Stimulated activated CD8-positive, alpha-beta memory T cell treated with anti-CD3 and anti-CD28 coated beads, Interleukin-12 subunit alpha, Interleukin-12 subunit beta, amount 100 ng/mL, for 24 hours (primary cell): ENCODE measurements at regions not wholly inside any gene's neighbourhood (a gene's known extent, or its start where the extent isn't known, plus 50 kb on each side); places are given as distances from the start of the nearest gene placed in this dataset.
"Not testable (repeated sequence)": the region's sequence is repeated elsewhere in the genome, so short reads cannot be mapped to it uniquely, and the experiment has no call there.

ENCODE experiments used
- DNase-seq: peaks from one replicate; pipeline ENCODE4 v3.0.0-alpha.2; 2020; ENCODE audit errors: extremely low read depth

- not testable (repeated sequence) for DNase-seq
Observed at GRCh38 chr3:75388486-75389124, 275.5 kb upstream of the FRG2C start.

DNA sequence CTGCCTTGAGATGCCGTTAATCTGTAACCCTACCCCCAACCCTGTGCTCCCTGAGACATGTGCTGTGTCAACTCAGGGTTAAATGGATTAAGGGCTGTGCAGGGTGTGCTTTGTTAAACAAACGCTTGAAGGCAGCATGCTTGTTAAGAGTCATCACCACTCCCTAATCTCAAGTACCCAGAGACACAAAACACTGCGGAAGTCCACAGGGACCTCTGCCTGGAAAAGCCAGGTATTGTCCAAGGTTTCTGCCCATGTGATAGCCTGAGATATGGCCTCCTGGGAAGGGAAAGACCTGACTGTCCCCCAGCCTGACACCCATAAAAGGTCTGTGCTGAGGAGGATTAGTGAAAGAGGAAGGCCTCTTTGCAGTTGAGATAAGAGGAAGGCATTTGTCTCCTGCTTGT, 270.8 kb upstream of the FRG2C start:
- DNase-seq: not testable (repeated sequence)

DNA sequence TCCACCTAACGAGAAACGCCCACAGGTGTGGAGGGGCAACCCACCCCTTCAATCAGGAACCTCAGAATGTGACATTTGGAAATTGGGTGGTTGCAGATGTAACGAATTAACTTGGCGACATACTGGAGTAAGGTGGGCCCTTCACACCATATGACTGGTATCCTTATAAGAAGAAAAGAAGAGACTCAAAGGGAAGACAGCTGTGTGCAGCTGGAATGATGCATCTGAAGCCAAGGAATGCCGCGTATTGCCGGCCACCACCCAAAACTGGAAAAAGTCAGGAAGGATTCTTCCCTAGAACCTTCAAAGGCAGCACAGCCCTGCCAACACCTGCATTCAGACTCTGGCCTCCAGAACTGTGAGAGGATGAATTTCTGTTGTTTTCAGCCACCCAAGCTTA, 270.0 kb upstream of the FRG2C start:
- DNase-seq: not testable (repeated sequence)

DNA sequence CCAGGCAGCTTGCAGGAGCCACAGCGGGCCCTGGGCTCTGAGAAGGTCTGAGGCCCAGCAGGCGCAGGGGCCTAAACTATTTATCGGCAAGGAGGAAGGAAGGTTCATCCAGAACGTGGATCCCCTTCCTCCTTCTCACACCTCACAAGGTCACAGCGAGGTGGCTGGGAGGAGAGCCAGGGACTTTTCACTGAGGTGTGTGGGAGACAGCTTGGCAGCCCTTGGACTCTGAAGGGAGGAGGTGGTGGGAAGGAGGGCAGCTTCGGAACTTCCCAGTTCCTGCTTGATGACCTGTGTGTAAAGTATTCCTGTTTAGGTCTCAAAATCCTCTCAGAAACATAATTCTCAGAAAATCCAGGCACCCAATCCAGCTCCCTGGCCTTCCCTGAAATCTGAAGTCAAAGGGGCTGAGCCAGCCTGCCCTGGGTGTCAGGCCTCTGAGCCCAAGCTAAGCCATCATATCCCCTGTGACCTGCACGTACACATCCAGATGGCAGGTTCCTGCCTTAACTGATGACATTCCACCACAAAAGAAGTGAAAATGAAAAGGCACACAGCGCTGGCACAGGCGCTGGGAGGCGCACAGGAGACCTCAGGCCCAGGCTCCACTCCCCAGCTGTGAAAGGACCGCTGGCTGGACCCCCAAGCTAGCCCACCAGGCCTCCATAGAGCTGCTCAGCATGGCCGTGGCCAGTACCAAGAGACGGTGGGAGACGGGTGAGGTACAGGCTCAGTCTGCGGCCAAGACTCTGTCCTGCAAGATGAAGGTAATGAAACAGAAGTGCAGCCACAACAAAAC, 269.4 kb upstream of the FRG2C start:
- not testable (repeated sequence) for DNase-seq

GRCh38 chr3:75395580-75396315, 268.4 kb upstream of the FRG2C start:
- DNase-seq: no peak

DNA sequence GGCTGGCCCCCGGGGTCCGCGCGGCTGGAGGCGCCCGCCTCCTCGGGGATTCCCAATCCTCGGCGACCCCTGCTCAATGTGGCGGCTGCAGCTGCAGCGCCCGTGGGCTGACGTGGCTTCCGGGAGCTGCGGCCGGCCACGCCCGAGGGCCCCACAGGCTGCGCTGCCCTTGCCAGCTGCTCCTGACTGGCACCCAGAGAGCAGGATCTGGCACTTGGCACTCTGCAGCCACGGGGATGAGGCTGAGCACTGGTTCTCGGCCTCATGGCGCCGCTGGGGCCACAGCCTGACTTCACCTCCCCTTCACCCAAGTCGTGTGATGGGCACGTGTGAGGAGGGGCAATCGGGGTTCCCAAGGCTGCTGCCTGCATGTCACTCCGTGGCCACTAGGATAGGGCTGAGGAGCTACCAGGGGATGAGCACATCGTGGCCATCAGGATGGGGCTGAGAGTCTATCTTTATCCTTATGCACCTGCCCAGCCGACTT, 267.8 kb upstream of the FRG2C start:
- DNase-seq: no peak

GRCh38 chr3:75397486-75397885, 266.6 kb upstream of the FRG2C start:
- not testable (repeated sequence) for DNase-seq

DNA sequence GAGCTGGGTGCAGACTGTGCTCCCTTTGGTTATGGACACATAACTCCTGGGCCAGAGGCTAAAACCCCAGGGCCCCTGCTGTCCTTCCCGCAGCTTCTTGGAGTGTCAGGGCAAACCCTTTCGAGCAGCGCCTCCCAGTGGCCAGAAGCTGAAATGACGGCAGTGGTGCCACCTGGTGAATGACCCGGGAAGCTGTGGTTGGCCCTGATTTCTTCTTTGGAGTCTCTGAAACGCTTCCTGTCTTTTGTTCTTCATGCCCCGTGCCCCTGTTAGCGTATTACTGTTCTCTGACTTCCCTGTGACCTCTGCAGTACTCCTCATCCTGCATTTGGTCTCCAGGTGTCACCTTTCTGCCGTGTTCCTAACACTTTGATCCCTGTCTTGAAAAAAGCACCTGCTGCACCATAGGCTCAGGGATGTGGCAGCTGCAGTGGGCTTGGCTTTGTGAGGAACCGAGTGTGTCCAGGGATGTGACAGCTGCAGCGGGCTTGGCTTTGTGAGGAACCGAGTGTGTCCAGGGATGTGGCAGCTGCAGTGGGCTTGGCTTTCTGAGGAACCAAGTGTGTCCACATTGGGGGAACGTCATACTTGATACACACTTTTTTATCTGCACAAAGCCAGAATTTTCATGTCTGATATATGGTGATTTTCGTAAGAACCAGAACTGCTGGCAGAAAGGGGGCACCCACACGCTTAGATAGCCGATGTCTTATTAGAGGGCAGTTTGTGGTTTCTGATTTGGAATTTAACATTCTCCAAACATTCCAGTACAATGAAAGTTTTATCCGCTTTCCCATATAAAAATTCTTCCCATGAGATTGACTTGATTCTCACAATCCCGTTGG, 241.8 kb upstream of the FRG2C start:
- not testable (repeated sequence) for DNase-seq

DNA sequence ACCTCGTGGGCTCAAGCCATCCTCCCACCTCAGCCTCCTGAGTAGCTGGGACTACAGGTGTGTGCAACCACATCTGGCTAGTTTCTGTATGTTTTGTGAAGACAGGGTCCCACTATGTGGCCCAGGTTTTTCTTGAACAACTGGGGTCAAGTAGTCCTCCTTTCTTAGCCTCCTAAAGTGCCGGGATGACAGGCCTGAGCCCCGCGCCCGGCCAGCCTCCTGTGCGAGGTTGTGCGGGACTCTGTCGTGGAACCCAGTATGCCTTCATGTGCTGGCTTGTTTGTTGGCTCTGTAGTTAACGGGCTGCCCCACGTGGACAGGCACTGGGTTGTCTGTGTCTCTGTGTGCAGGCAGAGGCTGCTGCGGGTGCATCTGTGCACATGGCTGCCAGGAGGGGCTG, 238.7 kb upstream of the FRG2C start:
- not testable (repeated sequence) for DNase-seq

- DNase-seq: not testable (repeated sequence)
Observed at GRCh38 chr3:75427486-75427885, 236.6 kb upstream of the FRG2C start.

GRCh38 chr3:75427906-75428305, 236.2 kb upstream of the FRG2C start:
- not testable (repeated sequence) for DNase-seq

- peak; percentile 42 for DNase-seq
Observed at GRCh38 chr3:75429561-75430220, 234.4 kb upstream of the FRG2C start.

GRCh38 chr3:75430406-75430805, 233.7 kb upstream of the FRG2C start:
- not testable (repeated sequence) for DNase-seq

DNA sequence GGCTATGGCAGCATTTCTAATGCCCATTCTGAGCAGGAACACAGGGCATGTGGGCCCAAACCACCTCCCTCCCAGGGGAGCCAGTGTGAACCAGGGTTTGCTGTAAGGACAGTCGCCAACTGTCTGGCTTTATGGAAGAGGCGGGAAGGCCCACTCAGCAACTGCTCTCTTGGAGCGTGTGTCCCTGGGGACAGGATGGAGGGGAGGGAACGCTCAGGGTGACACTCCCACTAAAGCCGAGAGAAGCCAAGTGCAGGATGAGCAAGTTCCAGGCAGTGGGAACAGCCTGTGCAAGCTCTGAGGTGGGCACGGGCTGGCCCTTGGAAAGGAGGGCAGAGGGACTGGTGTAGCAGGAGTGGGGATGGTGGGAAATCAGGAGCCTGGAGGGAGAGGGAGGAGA, 233.0 kb upstream of the FRG2C start:
- DNase-seq: not testable (repeated sequence)

- not testable (repeated sequence) for DNase-seq
Observed at GRCh38 chr3:75432466-75432865, 231.7 kb upstream of the FRG2C start.

GRCh38 chr3:75432885-75433284, 231.2 kb upstream of the FRG2C start:
- DNase-seq: not testable (repeated sequence)

DNA sequence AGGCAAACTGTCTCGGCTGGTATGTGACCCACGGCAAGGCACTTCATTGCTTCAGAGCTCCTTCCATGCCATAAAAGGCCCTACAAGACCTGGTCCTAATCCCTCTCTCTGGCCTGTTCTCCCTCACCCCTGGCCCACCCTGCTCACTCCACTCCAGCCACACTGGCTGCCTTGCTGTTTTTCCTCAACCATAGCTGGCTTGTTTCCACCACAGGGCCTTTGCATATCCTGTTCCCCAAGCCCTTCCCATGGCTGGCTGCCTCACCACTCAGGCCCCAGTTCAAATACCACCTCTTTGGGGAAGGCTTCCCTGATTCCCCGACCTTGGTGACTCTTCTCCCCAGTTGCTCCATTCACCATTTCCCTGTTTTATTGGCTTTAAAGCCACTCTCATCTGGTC, 230.8 kb upstream of the FRG2C start:
- DNase-seq: not testable (repeated sequence)

DNA sequence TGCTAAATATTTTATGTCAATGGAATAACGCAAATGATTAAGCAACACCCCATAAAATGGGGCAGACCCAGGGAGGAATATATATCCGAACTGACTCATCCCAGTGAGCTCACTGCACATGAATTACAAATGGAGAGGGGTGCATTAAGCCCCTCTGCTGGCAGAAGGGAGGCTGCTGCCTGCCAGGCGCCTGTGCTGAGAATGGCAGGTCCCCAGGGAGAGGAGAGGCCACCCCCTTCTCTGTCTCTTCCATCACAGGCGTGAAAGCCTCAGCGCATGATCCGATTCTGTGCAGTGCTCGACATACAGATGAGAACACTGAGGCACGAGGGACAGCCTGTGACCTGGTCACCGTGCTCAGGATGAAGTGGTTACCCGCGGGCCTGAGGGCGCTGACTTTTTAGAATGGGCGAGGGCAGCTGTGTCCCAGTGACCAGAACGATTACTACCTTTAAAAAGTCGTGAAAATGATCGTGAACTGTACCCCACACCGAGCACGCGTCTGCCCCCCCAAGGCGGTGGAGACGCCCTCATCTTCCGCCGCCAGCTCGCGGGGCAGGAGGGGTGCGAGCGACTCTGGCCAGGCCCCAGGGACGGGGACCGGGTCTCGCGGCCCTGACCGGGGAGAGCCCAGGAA, 229.7 kb upstream of the FRG2C start:
- DNase-seq: not testable (repeated sequence)

DNA sequence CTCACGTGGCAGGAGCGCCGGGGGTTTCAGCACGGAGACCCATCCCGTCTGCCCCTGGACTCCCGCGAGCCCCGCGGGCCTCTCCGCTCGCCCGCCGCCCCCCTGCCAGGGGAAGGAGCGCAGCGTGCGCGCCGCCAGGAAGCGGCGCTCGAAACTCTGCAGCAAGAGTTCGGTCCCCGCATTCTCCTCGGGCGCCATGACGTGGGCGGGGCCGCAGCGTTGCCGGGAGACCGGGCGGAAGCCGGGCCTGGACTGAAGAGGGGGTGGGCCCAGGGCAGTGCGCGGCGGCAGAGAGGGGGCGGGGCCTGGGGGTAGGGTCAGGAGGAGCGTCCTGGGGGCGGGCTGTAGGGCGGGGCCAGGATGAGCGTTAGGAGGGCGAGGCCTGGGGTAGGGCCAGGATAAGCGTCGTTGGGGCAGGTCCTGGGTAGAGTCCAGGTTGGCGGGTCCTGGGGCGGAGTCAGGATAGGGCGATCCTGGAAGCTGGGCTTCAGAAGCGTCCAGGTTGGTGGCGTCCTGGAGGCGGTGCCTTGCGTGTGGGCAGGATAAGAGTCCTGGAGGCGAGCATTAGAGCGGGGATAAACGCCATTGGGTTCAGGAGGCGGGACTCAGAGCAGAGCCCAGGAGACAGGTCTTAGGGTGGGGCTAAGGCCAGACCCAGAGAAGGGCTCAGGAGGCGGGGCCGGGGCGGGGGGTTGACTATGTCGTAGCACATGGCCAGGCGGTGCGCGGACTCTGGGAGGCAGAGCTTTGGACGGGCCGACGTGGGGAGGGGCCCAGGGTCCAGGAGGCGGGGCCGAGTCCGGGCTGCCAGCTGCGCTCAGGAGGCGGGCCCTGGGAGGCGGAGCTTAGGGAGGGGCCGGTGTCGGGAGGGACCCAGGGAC, 229.0 kb upstream of the FRG2C start:
- DNase-seq: peak; percentile 97
